Inflammatory macrophage treated with lipopolysaccharide for 4 hours (primary cell): ENCODE measurements at regions not wholly inside any gene's neighbourhood (a gene's known extent, or its start where the extent isn't known, plus 50 kb on each side); places are given as distances from the start of the nearest gene placed in this dataset.
"Not testable (repeated sequence)": the region's sequence is repeated elsewhere in the genome, so short reads cannot be mapped to it uniquely, and the experiment has no call there.

Experiments used
- DNase-seq: peaks from one replicate; pipeline ENCODE4 v3.0.0-alpha.2; 2020

- no peak for DNase-seq
These were observed 270.8 kb upstream of the AGAP1 start for GRCh38 chr2:235223011-235223410.

DNA sequence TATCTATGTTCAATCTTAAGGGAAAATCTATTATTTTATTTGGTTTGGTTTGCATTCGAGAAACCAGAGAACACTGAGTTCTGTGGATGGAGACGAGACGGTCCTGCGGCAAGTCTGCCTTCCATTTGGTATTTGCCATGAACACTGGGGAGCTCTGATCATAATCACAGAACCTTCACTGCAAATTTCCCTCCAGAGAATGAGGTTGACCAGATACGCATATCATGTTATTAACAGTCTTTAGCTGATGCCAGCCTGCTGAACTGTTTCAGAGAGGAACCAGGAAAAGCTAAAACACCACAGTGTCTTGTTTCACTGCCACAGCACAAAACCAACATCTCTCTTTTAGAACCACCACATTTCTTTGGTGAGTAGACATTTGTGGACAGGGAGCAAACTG lies 269.4 kb upstream of the AGAP1 start:
- DNase-seq, result no peak

- DNase-seq, result no peak
These were observed 268.6 kb upstream of the AGAP1 start for GRCh38 chr2:235225261-235225660.

- no peak for DNase-seq
These were observed 266.3 kb upstream of the AGAP1 start for GRCh38 chr2:235227590-235227989.

GRCh38 chr2:235228422-235228821 lies 265.4 kb upstream of the AGAP1 start:
- not testable (repeated sequence) for DNase-seq

DNA sequence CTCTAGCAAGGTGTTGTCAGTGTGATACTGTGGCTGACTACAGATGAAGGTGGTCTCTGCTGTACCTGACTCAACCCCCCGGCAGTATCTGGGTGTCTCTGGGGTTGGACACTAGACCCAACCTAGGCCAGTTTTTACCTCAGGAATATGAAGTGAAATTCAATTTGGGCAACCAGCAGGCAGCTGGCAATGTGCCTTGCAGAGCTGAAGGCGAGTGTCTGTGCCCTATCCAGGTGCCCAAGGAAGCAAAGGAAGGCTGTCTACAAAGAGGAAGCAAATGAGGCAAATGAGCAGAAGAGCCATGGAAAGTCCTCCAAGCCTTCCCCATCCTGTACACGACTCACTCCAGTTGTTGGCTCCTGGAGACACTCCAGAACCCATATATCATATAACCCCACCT lies 264.6 kb upstream of the AGAP1 start:
- DNase-seq, result no peak

- no peak for DNase-seq
These were observed 262.8 kb upstream of the AGAP1 start for GRCh38 chr2:235230821-235231601.

- DNase-seq, result no peak
These were observed 261.1 kb upstream of the AGAP1 start for GRCh38 chr2:235232449-235233433.

DNA sequence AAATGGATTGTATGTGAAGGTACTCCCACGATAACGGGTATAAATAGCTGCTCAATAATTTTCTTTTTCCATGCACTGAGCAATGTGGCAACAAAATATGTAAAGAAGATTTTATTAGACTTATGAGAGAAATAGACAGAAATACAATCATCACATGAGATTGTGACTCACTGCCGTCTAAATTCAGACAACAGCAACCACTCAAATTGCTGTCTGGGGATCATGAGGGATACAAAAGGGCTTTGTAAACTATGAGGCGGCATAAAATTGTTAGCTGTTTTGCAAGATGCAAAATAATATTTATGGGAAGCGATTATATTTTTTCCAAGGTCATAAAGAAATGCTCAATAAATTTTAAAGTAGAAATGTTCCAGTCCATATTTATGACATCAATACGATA lies 259.1 kb upstream of the AGAP1 start:
- DNase-seq, result no peak

DNA sequence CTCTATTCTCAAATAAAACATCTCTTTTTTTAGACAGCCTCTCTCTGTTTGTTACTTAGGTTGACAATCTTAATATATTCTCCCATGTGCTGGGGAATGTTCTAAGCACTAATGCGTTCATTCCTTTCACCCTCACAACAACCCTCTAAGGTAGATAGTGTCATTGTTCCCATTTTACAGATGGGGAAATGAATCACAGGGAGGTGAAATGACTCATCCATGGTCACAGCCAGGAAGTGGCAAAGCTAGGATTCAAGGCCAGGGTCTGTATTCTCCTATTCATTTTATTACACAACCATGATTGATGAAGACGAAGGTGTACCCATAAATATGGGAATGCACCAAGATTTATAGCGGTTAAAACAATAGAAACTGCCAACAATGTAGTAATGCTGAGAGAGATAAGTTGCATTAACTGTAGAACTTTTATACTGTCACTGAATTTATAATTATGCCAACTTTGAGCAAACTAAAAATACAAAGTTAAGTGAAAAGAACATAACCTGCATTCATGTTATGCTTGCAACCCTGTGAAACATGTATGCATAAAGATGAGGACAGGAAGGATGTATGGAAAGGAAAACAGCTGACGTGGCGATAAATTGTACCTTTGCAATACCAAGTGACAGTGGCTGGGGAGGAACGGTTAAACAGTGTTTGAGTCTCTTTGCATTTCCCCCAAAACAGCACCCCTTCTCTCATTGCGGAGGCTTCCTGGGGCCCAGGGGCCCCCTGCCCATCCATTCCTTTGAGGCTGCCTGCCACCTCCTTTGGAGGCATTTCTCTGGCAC lies 257.7 kb upstream of the AGAP1 start:
- DNase-seq, result no peak

DNA sequence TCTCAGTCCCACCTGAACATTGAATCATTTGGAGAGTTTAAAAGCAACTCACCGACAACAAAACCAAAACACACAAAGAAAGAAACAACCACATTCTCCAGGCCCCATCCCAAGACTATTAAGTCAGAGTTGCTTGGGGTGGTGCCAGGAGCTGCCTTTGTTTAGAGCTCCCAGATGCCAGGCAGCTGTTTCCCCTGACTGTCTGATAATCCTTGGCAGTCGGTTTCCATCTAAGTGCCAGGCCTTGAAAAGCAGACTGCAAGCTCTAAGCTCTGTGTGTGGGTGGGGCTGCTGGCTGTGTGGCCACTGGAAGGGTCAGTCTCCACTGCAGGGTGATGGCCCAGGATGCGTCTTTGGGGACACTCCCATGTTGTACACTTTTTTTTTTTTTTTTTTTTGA lies 255.3 kb upstream of the AGAP1 start:
- DNase-seq, result no peak

- no peak for DNase-seq
These were observed 253.3 kb upstream of the AGAP1 start for GRCh38 chr2:235240574-235240973.

GRCh38 chr2:235244255-235245220 lies 249.3 kb upstream of the AGAP1 start:
- no peak for DNase-seq

GRCh38 chr2:235247001-235247400 lies 246.8 kb upstream of the AGAP1 start:
- DNase-seq, result no peak

DNA sequence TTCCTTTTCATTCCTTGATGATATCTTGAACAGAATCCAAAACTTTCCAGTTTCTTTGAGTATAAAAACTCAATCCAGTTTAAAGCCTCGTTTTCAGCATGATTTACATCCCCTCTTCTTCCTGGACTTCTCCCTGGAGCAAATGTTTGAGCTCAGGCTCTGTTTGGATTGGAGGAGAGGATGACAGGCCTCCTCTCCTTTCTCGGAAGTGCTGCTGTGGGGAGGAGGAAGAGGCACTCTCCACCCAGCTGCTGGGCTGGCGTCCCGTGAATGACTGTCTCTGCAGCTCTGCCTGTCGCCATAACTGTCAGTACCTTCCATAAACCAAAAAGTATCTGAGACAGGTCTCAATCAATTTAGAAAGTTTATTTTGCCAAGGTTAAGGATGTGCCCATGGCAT lies 238.2 kb upstream of the AGAP1 start:
- DNase-seq, result no peak

- no peak for DNase-seq
These were observed 236.3 kb upstream of the AGAP1 start for GRCh38 chr2:235257590-235257989.

GRCh38 chr2:235262750-235263149 lies 231.1 kb upstream of the AGAP1 start:
- no peak for DNase-seq

DNA sequence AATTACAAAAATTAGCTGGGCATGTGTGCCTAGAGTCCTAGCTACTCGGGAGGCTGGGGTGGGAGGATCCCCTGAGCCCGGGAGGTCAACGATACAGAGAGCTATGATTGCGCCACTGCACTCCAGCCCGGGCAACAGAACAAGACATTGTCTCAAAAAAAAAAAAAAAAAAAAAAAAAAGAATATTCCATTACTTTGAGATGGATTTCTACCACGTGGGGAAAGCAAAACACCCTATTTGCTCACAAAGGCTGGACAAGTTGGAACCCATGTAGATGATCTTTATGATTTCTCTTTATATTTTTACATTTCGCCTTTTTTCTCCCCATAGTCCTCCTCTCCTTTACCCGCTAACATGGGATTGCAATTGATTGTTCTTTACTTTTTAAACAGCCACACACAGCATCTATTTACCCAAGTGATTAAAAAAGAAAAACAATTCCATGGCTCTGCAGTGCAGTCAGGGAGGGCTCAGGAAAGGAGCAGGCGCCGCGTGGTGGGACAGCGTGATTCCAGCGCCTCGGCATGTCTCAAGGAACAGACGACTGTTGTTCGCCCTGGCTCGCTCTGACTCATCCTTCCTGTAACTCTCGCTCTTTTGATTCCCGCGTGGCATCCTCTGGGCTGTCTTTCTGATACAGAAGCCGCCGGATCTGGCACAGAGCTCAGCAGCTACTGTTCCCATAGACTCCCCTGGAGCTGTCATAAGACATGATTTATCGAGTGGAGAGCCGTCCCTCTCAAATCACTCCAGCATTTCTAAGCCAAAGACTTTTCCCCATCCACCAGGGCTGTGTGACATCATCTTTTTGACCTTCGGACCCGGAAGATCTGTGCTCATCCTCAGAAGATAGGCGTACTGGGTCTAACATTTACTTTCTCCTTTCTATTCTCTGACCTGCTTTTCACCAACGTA lies 230.4 kb upstream of the AGAP1 start:
- no peak for DNase-seq

- DNase-seq, result no peak
These were observed 229.7 kb upstream of the AGAP1 start for GRCh38 chr2:235264121-235264493.

DNA sequence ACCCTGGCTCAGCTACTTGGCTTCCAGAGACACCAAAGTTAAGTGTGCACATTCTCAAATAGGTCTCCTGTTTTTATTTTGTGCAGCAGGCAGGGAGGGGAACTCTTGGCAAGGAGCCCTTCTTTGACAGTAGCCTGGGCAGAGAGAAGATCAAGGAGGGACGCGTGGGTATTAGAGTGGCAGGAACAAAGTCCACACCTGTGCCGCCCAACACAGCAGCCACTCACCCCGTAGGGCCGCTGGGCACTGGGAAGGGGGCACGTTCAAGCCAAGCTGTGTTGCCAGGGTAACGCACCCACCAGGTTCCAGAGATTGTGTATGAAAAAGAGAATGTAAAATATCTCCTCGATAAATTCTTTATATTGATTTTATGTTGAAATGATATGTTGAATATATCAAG lies 229.3 kb upstream of the AGAP1 start:
- DNase-seq, result no peak
